Left renal pelvis (tissue), 4 donors: ENCODE measurements at regions not wholly inside any gene's neighbourhood (a gene's known extent, or its start where the extent isn't known, plus 50 kb on each side); places are given as distances from the start of the nearest gene placed in this dataset.

Experiments used
- DNase-seq, 4 donors: peaks; one replicate each; pipeline ENCODE4 v3.0.0-alpha.2; 2013; ENCODE audit warnings: low read depth in 4 of 4, low spot score in 3 of 4

DNA sequence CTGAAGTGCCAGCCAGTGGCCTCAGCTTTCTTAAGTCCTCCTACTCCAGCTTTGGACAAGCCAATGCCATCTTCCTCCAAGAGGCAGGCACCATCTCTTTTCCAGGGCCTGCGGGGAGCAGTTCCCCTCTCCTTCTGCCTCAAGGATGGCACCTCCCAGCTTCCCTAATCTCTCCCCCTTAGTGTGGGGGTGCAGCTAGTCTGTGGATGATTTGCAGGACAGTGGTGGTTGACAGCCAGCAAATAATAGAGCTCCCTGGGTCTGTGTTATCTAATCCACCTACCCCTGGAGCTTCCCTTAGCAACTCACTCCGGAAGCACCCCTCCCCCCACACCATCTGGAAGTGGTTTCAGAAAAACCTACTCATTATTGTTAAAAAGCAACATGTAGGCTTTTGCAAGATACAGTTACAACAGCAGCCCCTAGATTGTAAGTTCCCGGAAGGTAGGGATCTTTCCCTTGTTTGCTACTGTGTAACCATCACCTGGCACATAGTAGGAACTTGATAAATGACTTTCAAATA is 247.1 kb downstream of the BCOR start:
- DNase-seq = no peak

GRCh38 chrX:39851745-39852455 is 245.9 kb downstream of the BCOR start:
- no peak for DNase-seq

DNA sequence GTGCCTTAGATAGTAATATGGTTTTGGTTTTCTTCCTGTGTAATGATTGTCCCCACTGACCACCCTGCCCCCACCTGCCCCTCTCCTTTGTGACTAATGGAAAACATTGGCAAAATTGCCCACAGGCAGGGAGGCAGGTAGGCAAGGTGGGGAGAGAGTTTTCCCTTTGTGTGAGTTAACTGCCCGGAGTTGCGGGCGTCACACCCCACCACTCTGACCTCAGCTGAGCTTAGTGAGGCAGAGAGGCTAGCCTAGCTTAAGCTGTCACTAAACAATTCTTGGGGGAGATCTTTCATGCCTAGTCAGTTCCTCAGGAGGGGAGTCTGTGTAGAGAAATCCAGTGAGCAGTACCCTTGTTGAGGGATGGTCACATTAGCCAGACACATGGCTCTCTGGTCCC is 245.3 kb downstream of the BCOR start:
- no peak for DNase-seq

DNA sequence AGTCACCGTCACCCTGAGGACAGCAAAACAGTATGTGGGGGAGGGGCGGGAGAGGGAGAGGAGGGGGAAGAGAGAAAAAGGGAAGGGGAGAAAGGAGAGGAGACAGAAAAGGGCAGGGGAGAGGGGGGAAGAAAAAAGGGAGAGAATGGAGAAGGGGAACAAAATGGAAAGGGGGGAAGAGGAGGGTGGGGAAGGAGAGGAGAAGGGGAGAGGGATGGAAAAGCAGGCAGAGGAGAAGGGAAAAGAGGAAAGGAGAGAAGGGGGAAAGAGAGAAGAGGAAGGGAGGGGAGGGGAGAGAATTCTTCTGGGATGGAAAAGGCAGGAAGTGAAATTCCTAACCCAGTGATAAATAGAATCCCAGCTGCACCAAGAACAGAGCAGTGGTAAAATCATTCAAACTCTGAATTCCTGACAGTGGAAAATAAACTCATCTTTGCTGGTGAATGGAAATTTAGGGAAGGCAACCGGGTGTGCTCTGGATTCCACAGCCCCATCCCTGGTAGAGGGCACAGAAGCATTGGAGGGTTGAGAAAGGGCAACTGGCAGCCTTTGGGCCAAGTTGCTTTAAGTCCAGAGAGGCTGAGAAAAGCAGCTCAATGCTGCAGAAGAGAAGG is 244.2 kb downstream of the BCOR start:
- DNase-seq = no peak

DNA sequence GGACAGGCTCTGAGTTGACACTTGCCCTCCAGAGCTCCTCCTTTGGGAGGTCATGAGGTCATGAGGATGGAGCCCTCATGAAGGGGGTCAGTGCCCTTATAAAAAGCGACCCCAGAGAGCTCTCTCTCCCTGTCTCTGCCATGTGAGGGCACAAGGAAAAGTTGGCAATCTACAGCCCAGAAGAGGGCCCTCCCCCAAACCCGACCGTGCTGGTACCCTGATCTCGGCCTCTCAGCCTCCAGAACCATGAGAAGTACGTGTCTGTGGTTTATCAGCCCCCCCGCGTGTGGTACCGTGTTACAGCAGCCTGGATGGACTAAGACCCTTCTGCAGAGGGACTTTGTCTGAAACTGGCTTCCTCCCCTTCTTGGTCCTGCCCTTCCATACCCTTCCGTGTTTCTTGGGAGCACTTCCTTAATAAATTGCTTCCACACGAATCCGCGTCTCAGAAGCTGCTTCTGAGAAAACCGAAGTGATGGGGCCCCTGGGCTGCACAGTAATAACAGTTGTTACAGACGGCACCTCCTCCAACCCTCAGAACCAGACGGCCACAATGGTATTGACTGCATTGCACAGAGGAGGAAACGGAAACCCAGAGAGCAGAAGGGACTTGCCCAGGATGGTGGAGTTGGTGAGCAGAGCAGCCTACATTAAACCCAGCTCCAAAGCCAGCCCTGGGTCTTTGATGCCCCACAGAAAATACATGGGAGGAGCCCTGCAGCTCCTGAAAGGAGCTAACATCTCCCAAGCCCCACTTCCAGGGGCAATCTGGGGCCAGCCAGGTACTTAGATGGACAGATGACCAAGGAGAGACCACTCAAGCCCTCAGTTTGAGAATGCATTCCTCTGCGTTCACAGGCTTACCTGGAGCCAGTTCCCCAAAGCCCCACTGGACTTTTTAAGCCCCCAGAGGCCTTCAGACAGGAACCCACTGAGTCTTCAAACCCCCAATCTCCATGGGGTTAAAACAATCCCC is 242.7 kb downstream of the BCOR start:
- DNase-seq = no peak

GRCh38 chrX:39855748-39856129 is 242.0 kb downstream of the BCOR start:
- no peak for DNase-seq

GRCh38 chrX:39856472-39857121 is 241.2 kb downstream of the BCOR start:
- DNase-seq = no peak

- no peak for DNase-seq
Measured at GRCh38 chrX:39857780-39858179, 240.0 kb downstream of the BCOR start.

DNA sequence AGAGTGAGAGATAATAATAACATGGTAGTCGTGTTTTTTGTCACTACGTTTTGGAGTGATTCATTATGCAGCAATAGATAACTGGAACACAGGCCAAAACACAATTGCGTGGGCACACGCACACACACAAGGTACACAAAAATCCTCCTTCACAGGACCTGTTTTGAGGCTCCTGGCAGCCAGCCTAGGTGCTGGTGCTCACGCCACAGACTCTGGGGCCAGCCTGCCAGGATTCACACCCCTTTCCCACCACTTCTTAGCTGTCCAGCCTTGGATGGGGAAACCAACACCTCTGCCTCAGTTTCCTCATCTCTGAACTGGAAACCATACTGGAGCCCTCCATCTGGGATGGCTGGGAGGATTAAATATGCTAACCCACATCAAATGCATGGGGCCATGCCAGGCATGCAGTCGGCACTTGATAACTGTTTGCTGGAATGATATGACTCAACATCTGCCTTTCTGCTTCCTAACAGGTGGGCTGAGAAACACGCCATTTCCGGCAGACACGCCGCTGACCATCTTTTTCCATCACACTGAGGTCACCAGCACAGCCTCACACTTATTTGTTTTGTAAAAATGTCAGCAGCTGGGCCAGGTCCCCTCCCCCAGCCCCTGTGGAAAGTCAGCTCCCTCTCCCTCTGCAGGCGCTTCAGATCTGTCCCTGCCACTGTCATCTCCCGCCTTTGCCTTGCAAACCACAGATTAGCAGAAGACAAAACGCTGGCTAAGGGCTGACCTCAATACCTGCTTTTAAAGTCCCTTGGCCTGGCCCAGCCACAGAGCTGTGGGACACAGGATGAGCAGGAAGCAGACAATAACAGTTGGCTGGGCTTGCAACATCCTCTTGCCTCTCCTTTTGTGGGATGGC is 237.5 kb downstream of the BCOR start:
- no peak for DNase-seq

- no peak for DNase-seq
Measured at GRCh38 chrX:39862963-39863362, 234.8 kb downstream of the BCOR start.

GRCh38 chrX:39866229-39866628 is 231.5 kb downstream of the BCOR start:
- no peak for DNase-seq

DNA sequence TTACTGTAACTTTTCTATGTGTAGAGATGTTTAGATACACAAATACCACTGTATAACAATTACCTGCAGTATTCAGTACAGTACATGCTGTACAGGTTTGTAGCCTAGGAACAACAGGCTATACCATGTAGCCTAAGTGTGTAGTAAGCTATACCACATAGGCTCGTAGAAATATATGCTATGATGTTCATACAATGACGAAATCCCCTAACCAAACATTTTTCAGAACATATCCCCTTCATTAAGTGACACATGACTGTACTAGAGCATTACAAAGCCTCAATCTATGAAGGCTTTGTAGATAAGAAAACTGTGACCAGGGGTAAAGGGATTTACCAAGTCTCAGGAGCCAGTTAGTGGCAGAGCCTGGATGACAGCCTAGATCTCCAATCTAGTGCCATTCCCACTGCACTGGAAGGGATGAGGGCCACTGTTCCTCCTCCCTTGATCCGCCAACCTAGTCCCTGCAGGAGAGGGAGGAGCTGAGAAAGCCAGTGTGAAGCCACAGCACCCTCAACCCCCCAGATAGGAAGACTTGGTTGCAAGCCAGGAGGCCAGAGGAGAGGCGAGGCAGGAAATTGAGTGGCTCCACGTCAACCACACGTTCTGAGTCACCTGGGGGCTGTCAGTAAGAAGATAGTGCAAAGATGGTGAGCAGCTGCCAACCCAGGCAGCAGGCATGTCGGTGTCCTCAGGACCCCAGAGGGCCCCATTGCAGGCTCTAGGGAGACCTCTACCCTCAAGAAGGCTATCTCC is 227.7 kb downstream of the BCOR start:
- no peak for DNase-seq

DNA sequence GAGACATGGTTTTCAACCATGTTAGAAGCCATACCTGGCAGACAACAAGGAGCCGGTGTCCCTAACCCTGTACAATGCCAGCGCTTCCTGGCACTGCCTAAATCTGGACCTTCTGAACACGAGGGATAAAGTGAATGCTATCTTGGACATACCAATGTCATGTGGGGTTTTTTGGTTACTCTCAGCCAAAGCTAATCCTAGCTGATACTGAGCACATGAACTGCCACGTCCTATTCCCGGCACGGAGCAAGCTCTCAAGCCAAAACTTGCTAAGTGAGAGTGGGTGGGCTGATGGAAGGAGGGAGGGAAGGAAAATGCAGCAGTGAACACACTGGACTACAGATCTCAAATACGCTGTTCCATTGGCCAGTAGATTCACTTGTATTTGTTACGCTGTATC is 226.1 kb downstream of the BCOR start:
- DNase-seq = no peak

DNA sequence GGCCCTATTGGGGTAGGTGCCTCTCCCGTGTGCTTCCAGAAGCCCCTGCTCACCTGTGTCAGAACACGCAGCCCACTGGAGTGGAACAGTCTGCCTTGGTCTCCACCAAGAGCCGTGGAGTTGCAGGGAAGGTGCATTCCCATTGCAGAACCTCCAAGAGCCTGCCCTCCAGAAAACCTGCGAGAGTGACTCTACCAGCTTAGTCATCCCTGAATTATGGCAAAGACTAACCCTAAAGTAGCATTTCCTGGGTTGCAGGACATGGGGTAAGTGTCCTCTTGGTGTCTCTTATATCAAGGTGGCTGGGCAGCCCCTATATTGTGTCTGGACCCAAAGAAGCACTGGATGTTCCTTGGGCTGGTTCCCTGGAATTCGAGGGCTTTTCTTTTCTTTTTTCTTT is 224.6 kb downstream of the BCOR start:
- no peak for DNase-seq

- no peak for DNase-seq
Measured at GRCh38 chrX:39874202-39874816, 223.4 kb downstream of the BCOR start.

DNA sequence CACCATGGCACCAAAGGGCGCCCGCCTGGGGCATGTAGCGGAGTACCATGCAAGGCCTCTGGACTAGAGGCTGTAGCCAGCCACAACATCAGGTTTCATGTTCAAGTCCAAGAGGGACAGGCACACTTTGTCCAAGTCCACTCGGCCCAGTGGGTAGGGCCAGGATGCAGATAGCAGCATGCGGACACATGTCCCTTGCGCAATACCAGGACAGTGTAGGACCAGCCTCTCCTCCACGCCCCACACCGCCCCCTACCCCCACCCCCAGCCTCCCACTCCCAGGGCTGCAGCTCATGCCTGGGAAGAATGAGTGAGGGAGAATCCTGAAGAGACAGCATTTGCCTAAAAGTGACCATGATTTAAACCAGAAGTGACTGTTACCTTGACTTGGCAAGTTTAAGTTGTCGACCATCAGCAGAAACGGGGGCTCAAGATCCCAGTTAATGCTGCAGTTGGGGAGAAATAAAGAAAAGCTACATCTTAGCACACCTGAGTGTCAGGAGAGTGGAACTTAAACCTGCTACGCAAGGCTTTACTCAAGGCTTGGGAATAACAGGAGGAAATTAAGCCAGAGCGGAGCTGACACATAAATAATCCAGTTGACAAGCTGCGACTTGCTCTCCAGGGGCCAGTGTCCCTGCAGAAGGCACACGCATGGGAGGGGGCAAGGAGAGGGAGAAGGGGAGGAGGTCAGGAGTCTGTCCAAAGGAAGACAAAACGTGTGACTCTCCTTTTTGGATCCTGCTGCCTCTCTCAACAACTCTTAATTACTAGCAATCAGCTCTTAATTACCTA is 221.7 kb downstream of the BCOR start:
- DNase-seq = no peak

GRCh38 chrX:39877905-39878304 is 219.9 kb downstream of the BCOR start:
- DNase-seq = no peak

DNA sequence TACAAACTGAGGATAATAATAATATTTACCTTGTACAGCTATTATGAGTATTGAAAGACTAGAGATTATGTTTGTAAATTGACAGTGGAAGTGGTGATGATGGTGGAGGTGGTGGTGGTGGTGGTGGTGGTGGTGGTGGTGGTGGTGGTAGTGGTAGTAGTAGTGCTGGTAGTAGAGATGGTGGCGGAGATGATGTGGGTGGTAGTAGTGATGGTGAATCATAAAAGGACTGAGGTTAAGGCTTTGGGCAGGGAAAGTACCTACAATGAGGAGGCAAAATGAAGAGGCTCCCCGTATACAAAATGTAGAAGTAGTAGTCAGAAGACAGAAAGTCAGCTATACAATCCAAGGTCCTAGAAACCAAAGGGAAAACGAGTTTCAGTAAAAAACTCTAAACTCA is 214.1 kb downstream of the BCOR start:
- DNase-seq = no peak
